Heart right ventricle (tissue), 16 donors: ENCODE measurements at regions not wholly inside any gene's neighbourhood (a gene's known extent, or its start where the extent isn't known, plus 50 kb on each side); places are given as distances from the start of the nearest gene placed in this dataset.

Source experiments
- ATAC-seq, 8 donors: fragments of 200-7000 bp; cut with Tn5 transposase; one replicate each; pipeline ENCODE4 v1.9.1; 2020; ENCODE audit warnings: mild to moderate bottlenecking in 8 of 8, moderate library complexity in 8 of 8, moderate number of reproducible peaks in 1 of 8
- DNase-seq, 2 donors: peaks; one replicate each; pipeline ENCODE4 v3.0.0-alpha.2; 2020
- H3K27ac ChIP-seq, 10 donors: fragments of 200-600 bp; sonication (generic) in 2 of 10; one replicate each; pipeline versions ENCODE4 v1.5.0 to v1.8.0; 2020 to 2022; ENCODE audit warnings: mild to moderate bottlenecking in 3 of 10
- H3K27me3 ChIP-seq, 7 donors: fragments of 200-600 bp; one replicate each; pipeline ENCODE4 v1.8.0; 2021 to 2022; ENCODE audit warnings: mild to moderate bottlenecking in 2 of 7
- H3K36me3 ChIP-seq, 9 donors: fragments of 200-600 bp; sonication (generic) in 1 of 9; one replicate each; pipeline versions ENCODE4 v1.5.0 to v1.8.0; 2020 to 2022; ENCODE audit warnings: mild to moderate bottlenecking in 2 of 9
- H3K4me1 ChIP-seq, 9 donors: fragments of 200-600 bp; sonication (generic) in 1 of 9; one replicate each; pipeline versions ENCODE4 v1.5.0 to v1.8.0; 2020 to 2022; ENCODE audit warnings: mild to moderate bottlenecking in 4 of 9
- H3K4me3 ChIP-seq, 10 donors: fragments of 200-600 bp; sonication (generic) in 2 of 10; one replicate each; pipeline versions ENCODE4 v1.5.0 to v1.8.0; 2020 to 2022; ENCODE audit warnings: mild to moderate bottlenecking in 7 of 10, moderate library complexity in 2 of 10
- H3K9me3 ChIP-seq, 11 donors: fragments of 200-600 bp in 10 of 11; sonication (generic) in 2 of 11; one replicate each; pipeline versions ENCODE4 v1.5.0 to v1.8.0; 2013 to 2022; ENCODE audit warnings: mild to moderate bottlenecking in 2 of 11, control low read depth in 1 of 11, moderate library complexity in 1 of 11
- CTCF ChIP-seq, 9 donors: fragments of 200-600 bp; sonication (generic) in 2 of 9; IDR thresholded peaks; one replicate each; pipeline versions ENCODE4 v1.5.0 to v1.8.0; 2021 to 2022; ENCODE audit warnings: antibody characterized with exemption in 9 of 9, mild to moderate bottlenecking in 5 of 9, moderate library complexity in 1 of 9
- WGBS, 2 donors: extraction: QIAGEN DNeasy Blood & Tissue Kit; methylation state at CpG; one replicate each; pipeline ENCODE4 v1.1.7; 2013; ENCODE audit warnings: inconsistent platforms in 1 of 2; 5-methylcytosine and 5-hydroxymethylcytosine counted together
- intact Hi-C, 10 donors: fragments of 100-400 bp; cut with DNase I; formaldehyde crosslinking; loops; one replicate each; pipeline versions ENCODE4 v1.11.1 to v1.14.2; 2022
- donor health status: Arrhythmogenic right ventricular cardiomyopathy.
- donor health status: ischemic (EF 13 %, LVEDD 7.1; RV severe dilation, severe dysfunction).
- donor health status: healthy with polysubstance abuse.
- donor health status: DM: no; HTN: yes; CAD: no.
- donor health status: DM: no; HTN: no; CAD: no.
- donor health status: ischemic (EF 25% LVEDD 6.9; RV normal size, moderate dysfunction).
- donor health status: ischemic (EF 25% LVEDD 5.7; RV mildly dilated, moderate dysfunction).
- donor health status: healthy.
- donor health status: DM: yes; HTN: yes; CAD: no.
- donor health status: Ischemic cardiomyopathy.
- donor health status: ischemic (EF 35%, LVEDD 5.7; RV mildly dilated, moderate dysfunction).
- donor health status: nonischemic (EF 11% LVEDD 7.7; RV severe dilation, severe dysfunction).
- donor health status: DM: yes; HTN: yes; CAD: no.
- donor health status: PGD.
- donor health status: ischemic (EF 29% LVEDD 5.4; RV normal size, mild dysfunction).
- donor health status: nonischemic (EF 23%, LVEDD 6.1; RV moderate dilation, normal function).

GRCh38 chr7:17593819-17594419 is 295.5 kb downstream of the AHR start:
- H3K4me3 ChIP-seq = no peak overlapping the region
- ATAC-seq (no peak), DNase-seq (no peak)
- 60 to 68% methylated on average over 1 of the region's 1 CpG for WGBS, 2 donors
- no peaks in the 10 kb centered on the region for H3K4me1 ChIP-seq
- no peak for TF ChIP-seq CTCF (IDR thresholded peaks at IDR 0.05)
- H3K9me3 ChIP-seq = no peaks in the 10 kb centered on the region
- no peaks in the 10 kb centered on the region for H3K36me3 ChIP-seq
- no peak overlapping the region for H3K27ac ChIP-seq
- H3K27me3 ChIP-seq = no peaks in the 10 kb centered on the region
- intact Hi-C loops = no loop called here

GRCh38 chr7:17595546-17595945 is 297.1 kb downstream of the AHR start:
- Histone ChIP-seq H3K9me3 (no peaks in the 10 kb centered on the region), H3K27ac (no peak overlapping the region), H3K4me1 (peaks cover 0 to 1% (median 0%) of the 10 kb centered on the region in 9 donors), H3K4me3 (no peak overlapping the region), H3K36me3 (no peaks in the 10 kb centered on the region), H3K27me3 (no peaks in the 10 kb centered on the region)
- intact Hi-C loops = no loop called here
- ATAC-seq (no peak), DNase-seq (no peak)
- 92 to 95% methylated on average over 1 of the region's 1 CpG for WGBS, 2 donors
- no peak for TF ChIP-seq CTCF (IDR thresholded peaks at IDR 0.05)

GRCh38 chr7:17598305-17598704 is 299.9 kb downstream of the AHR start:
- peaks cover 0 to 4% (median 0%) of the 10 kb centered on the region in 9 donors for H3K4me1 ChIP-seq
- H3K36me3 ChIP-seq = no peaks in the 10 kb centered on the region
- no peak for ATAC-seq
- no peak for TF ChIP-seq CTCF (IDR thresholded peaks at IDR 0.05)
- H3K9me3 ChIP-seq = peaks cover 0 to 1% (median 0%) of the 10 kb centered on the region in 11 donors
- intact Hi-C loops = no loop called here
- no peak overlapping the region for H3K27ac ChIP-seq
- no peaks in the 10 kb centered on the region for H3K27me3 ChIP-seq
- no peak overlapping the region for H3K4me3 ChIP-seq
- no peak for DNase-seq
- WGBS, 2 donors = 63 to 95% methylated on average over 3 of the region's 3 CpGs

- no peak for DNase-seq
- intact Hi-C loops = no loop called here
- Histone ChIP-seq H3K4me3 (no peak overlapping the region), H3K36me3 (no peaks in the 10 kb centered on the region), H3K4me1 (peaks cover 0 to 4% (median 0%) of the 10 kb centered on the region in 9 donors), H3K27ac (no peak overlapping the region), H3K27me3 (no peaks in the 10 kb centered on the region), H3K9me3 (peaks cover 0 to 6% (median 0%) of the 10 kb centered on the region in 11 donors)
- ATAC-seq = no peak
- TF ChIP-seq CTCF (IDR thresholded peaks at IDR 0.05) = no peak
Observed at GRCh38 chr7:17598846-17599245, 300.4 kb downstream of the AHR start.
